Amniotic stem cell (primary cell): ENCODE measurements at regions not wholly inside any gene's neighbourhood (a gene's known extent, or its start where the extent isn't known, plus 50 kb on each side); places are given as distances from the start of the nearest gene placed in this dataset.
A peak's percentile ranks its signal among the peaks of the same experiment; 100 is the strongest.
"Not testable (repeated sequence)": the region's sequence is repeated elsewhere in the genome, so short reads cannot be mapped to it uniquely, and the experiment has no call there.

Experiments
- DNase-seq: peaks from one replicate; lab custom pipeline; 2025; lab: John Stamatoyannopoulos, UW

DNA sequence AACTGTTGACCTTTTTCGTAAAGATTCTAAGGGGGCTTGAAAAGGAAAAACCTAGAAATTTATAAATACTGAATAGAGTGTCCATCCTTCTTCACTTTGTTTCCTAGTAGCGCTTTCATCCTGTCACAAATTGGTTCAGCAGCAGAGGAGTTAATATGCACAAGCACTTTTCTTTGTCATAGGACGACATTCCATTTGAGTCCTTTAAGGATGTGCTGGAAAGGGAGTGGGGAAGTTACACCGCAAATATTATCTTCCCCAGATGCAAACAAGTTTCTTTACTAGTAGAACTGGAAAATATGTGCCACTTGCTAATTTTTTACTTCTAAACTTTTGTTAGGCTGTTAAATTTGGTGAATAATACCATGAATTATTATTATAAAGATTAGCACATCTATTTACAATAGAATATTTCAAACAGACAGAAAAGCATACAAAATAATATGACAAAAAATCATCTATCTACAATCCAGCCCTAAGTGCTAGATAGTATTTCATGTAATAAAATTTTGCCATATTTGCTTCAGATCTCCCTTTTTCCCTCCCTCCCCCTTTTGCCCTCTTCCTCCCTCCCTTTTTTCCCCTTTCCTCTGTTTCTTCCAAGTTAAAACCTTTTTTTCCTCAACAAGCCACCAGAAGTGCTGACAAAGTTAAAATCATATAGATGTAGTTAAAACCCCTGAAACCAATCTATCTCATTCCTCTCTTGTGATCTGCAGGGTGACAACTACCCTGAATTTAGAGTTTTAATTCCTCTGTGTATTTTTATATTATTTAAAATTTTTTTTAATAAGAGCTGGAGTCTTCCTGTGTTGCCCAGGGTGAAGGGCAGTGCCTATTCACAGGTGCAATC lies 50.5 kb upstream of the MAP4K3 start:
- no peak for DNase-seq

GRCh38 chr2:39488450-39488849 lies 51.4 kb upstream of the MAP4K3 start:
- DNase-seq, result no peak

DNA sequence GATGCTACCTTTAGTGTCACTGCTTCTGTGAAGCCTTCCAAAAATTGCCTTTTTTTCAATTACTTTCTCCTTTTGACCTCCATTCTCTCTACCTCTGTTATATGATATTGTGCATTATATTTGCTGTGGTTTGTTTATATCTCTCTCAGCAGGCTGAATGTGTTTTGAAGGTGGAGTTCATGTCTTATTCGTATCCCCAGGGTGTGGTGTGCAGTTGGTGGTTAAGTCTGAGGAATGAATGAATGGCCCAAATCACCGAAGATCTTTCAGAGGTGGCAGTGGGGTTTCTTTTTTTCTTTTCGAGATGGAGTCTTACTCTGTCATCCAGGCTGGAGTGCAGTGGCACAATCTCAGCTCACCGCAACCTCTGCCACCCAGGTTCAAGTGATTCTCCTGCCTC lies 53.5 kb upstream of the MAP4K3 start:
- DNase-seq, result no peak

GRCh38 chr2:39491653-39492052 lies 54.6 kb upstream of the MAP4K3 start:
- no peak for DNase-seq

DNA sequence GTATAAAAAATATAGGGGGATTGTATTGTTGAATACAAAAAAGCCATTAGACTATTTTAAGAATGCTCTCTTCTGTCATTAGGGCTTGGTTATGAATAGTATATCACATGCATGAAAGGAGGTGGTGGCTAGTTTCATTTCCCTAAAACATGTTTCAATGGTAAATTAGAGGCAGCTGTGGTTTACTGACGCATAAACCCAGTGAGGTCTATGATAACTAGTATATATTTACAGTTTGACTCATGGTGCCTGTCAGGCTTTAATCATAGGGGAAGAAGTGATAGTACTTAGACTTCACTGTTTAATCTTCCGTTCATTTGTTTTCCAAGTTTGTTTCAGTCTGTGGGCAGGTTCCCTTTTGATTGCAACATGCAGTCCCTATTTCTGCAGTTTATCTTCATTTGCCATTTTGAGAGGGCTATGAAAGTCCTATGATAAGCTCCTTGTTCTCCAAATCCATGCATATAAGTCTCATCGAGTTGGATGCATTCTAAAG lies 55.1 kb upstream of the MAP4K3 start:
- DNase-seq, result peak; percentile 65

DNA sequence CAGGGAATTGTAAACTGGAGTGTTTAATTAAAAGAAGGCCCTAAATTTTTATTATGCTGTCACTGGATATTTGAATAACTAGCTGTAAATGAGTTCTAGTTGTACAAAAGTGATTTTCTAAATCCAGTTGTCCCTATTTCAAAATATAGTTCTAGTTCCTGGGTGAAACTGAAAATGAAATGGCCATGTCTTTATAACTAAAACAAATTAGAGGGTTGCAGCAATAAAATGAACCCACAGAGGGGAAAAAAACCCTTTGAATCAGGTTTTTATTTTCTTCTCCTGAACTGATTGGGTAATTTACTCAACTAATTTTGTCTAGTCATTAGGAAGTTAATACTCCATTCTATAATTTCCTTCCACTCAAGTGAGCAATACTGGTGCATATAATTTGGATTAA lies 55.6 kb upstream of the MAP4K3 start:
- DNase-seq, result no peak

DNA sequence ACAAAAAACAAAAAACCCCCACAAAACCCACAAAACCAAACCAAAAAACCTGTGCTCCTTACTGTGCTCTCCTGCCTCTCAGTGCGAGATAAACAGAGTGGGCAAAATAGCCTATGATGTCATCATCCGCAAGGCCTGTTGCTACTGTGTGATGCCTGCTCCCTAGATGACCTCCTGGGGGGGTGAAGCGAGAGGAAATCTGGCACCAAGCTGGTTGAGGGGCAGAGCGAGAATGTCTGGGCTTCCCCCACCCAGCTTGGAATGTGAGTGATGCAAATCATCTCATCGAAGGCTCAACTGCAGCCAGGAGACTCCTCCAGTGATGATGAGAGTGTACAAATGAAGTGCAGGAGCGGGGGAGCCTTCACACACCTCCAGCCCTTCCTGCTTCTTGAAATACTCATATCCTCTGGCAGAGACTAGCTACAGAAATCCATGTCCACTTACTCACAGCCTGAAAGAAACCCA lies 57.7 kb upstream of the MAP4K3 start:
- DNase-seq, result peak; percentile 75

DNA sequence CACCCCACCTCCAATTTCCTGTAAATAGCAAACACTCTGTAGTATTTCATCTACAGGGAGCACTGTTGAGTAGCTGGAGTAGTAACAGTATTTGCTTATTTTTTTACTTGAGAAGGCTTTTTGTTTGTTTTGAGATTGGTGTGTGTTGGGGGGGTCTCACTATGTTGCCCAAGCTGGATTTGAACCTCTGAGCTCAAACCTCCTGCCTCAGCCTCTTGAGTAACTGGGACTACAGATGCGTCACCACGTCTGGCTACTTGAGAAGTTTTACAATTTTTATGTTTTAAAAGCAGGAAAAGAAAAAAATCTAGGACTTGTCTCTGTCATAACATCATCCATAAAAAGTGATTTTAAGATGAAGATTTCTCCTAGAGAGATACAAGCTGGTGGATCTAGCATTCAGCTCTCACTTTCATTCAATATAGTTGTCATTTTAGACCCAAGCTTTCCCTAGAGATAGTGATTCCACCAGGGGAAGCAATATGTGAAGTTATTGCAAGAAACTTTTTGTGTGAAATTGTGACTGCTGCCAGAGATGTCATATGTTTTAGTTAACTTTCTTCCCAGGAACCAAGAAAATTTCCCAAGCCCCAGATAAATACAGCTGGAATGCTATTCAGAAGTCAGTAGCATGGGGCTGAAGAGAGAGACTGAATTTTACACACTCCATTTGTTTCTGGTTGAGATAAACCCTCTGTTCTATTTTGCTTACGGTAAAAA lies 60.2 kb upstream of the MAP4K3 start:
- no peak for DNase-seq

DNA sequence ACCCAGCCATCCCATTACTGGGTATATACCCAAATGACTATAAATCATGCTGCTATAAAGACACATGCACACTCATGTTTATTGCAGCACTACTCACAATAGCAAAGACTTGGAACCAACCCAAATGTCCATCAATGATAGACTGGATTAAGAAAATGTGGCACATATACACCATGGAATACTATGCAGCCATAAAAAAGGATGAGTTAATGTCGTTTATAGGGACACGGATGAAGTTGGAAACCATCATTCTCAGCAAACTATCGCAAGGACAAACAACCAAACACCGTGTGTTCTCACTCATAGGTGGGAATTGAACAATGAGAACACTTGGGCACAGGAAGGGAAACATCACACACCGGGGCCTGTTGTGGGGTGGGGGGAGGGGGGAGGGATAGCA lies 61.1 kb upstream of the MAP4K3 start:
- not testable (repeated sequence) for DNase-seq

DNA sequence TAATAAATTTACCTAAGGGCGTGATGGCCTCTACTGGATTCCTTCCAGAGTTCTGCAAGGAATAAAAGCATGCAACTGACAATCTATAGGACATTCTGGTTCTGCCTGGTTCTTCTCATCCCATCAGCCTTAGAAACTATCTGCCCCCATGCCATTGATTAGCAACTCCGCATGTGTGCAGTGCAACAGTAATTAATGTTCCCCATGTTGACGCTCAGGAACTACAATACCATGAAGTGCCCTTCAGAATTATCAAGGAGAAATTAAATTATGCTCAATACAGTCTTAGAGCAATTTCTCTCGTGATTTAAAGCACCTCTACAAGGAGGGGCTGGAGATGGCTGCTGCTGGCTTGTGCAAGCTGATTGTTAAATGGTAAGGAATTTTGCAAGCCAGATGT lies 61.7 kb upstream of the MAP4K3 start:
- no peak for DNase-seq

DNA sequence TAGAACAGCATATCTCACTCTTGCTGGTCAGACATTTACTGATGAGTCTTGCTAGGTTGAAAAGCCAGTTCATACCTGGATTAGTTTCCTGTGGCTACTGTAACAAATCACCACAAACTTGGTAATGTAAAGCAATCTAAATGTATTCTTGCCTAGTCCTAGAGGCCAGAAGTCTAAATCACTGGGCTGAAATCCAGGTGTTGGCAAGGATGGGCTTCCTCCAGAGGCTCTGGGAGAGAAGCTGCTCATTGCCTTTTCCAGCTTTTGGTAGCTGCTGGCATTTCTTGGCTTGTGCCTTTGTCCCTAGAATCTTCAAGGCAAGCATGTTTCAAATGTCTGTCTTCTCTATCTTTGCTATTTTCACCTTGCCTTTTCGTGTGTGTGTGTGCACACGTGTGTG lies 62.3 kb upstream of the MAP4K3 start:
- no peak for DNase-seq

DNA sequence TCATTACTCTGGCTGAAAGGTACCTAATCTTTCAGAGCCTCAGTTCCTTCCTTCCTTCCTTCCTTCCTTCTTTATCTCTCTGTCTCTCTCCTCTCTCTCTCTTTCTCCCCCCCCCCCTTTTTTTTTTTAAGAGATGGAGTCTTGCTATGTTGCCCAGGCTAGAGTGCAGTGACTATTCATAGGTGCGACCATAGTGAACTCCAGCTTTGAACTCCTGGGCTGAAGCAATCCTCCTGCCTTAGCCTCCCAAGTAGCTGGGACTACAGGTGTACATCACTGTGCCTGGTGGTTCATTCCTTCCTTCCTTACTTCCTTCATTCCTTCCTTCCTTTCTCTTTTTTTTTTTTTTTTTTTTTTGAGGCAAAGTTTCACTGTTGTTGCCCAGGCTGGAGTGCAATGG lies 64.3 kb upstream of the MAP4K3 start:
- no peak for DNase-seq

- DNase-seq, result no peak
These were observed 66.2 kb upstream of the MAP4K3 start for GRCh38 chr2:39503277-39503676.

DNA sequence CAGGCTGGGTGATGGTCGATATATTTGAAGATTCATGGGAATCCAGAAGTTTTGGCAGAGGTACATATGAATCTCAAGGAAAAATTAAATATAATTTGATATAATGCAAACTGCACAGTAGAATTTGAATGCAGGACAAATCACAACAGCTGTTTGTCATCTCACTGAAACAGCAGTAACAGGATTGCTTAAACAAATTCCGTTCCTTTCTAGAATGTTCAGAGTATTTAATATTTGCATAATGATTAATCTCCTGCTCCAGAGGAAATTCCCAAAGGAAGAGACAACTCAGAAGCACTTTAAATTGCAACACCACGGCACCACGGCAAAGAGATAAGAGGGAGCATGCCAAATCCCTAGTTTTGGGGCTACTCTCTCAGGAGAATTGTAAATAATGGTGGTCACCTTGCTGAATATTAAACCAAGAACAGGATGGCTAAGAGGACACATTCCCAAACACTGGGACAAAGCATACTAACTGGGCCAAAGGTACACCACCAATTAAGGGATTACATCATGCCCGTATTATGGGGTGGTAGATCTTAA lies 67.8 kb upstream of the MAP4K3 start:
- DNase-seq, result peak; percentile 32

- no peak for DNase-seq
These were observed 69.1 kb upstream of the MAP4K3 start for GRCh38 chr2:39506215-39506614.

DNA sequence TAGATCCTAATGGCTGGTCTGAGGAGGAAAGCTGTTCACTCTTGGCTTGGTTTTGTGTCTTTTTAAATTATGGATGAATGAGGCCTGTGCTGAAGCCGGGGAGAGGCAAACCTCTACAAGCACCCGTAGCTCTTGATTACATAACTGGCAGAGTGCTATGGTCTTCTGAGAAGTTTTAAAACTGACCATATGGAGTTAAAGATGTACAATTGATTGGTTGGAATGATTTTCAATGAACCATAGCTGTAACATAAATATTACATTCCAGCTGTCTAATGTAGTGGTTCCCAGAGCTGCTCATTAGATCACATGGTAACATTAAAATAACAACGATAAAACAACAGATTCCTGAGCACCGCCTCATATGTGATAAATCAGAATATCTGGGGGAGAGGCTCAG lies 71.1 kb upstream of the MAP4K3 start:
- no peak for DNase-seq

DNA sequence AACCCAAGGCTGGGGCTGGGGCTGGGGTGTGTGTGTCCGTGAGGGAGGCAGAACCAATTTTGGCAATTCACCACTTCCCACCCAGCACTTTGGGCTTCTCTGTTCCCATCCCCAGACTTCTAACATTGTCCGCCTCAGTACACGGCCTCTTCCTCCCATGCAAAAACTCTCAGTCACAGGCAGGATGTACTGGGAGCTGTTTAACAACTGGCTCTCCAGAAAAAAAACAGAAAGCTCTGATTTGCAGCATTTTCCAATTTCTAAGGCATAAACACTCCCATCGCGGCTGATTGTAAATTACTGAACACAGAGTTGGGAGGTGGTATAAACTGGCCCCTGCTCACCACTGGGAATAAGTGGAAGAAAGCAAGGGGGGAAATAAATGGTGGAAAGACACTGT lies 73.1 kb upstream of the MAP4K3 start:
- no peak for DNase-seq

GRCh38 chr2:39511219-39511604 lies 74.1 kb upstream of the MAP4K3 start:
- no peak for DNase-seq

DNA sequence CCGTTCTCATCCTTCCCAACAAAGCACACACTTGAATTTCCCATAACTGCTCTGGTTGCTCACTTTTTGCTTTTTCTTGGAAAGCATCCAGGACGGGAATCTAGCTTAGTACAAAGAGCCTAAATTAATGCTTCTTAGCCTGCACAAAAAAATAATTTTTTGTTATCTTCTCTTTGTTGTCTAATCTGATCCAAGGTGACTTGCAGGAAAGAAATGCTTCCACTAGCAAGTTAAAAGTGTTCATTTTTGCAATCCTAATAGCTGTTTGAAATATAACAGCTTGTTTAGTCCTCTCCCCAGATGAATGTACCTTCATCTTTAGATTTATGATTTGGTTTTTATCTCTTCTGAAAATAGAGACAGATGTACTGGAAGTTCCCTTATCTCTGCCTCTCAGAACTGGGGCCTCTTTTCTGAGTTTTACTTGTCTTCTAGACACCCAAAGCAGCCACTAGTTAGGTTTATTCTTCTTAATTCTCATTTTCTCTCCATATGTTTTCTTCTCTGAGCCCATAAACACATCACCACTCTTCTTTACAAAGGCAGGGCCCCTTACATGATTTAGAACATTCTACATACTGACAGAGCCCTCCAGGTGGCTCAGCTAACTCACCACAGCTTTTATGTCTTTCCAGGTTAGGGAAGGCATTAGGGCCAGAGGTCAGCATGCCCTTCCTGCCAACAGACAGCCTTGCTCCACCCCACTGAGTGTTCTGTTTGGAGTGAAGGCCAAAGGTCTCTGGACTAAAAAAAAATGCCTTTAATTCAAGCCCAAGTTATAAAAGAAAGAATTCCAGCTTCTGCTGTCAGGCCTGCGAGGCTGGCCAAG lies 74.7 kb upstream of the MAP4K3 start:
- DNase-seq, result no peak

DNA sequence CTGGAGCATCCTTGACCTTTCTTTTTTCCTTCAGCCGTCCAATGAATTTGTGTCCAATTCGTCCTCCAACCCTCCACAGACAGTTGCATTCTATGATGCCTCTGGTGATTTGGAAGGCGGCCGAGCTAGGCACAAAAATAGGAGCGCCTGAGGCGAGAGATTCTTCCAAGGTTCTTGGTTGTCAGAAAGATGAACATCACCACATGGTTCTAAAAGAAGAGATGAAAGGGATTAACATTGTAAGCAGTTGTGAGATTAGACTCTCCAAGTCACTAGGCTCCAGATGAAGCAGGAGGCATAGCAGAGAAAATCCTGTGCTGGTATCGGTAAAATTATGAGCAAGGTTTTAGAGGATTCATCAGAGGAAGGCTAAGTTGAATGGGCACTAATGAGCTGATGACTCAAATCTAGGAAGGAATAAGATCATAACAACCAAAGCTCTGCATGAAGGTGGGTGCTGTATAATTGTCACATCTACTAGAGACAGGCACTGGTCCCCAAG lies 75.4 kb upstream of the MAP4K3 start:
- no peak for DNase-seq

GRCh38 chr2:39512941-39513340 lies 75.9 kb upstream of the MAP4K3 start:
- DNase-seq, result no peak

- peak; percentile 79 for DNase-seq
These were observed 76.6 kb upstream of the MAP4K3 start for GRCh38 chr2:39513641-39514094.
